Embryonic facial prominence (tissue), 1 donor: ENCODE measurements at regions not wholly inside any gene's neighbourhood (a gene's known extent, or its start where the extent isn't known, plus 50 kb on each side); places are given as distances from the start of the nearest gene placed in this dataset.

Experiments used
- DNase-seq: peaks from one replicate; pipeline ENCODE4 v3.0.0-alpha.2; 2016; ENCODE audit errors: extremely low spot score

- no peak for DNase-seq
Measured at GRCh38 chr2:196390243-196391148, 219.1 kb upstream of the STK17B start.

DNA sequence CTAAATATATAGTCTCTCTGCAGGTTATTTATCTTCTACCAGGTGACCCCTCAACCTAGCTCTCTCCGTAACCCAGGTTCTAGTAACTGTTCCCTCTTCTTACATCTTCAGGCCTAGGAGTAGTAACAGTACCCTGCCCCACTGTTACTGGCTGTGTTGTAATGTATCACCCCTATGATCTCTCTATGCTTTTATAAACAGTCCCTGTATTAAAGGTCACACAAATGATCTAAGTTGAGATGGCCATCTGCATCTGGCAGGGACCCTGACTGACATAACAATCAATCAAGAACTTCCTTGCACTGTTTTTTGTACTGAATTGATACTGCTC is 219.7 kb upstream of the STK17B start:
- no peak for DNase-seq

- no peak for DNase-seq
Measured at GRCh38 chr2:196399096-196399495, 227.7 kb upstream of the STK17B start.

DNA sequence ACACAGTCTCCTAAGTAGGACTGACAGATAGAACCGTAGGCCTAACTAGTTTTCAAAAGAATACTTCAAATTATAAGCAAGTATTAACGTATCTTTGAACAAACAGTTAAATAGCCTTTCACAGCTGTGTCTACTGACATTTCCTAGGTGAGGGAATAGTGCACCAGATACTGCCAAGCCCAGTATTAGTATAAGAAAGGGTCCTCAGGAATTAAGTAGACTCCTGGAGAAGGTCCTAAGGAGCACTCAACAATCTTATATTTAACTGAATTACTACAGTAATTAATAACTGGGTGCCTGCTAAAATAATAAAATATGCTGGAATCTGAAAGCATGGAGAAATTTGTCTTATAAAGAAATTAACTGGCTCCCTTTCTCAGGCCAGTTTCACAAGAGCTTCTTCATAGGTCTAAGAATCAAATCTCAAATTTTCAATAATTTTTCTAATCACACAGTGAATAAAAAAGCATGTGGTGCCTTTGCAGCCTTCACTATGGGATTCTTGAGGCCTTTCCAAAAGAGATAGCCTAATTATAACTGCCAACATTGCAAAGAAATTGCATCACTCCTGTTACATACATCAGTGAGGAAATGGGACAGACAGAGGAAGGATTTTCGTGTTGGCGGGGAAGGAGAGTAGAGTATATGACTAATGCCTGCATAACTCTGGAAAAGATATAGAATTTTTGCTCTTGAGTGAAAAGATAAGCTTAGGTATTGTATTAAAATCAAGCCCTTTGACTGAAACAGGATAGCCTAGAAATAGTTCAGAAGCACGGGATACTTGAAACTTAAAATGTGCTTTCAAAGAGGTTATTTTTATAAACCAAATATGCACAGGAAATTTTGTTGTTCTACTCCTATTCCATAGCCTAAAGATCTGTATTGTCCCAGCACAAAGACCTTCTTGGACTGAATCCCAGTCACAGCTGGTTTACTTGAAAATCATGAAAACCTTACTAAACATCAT is 228.6 kb upstream of the STK17B start:
- no peak for DNase-seq

GRCh38 chr2:196403471-196403870 is 232.1 kb upstream of the STK17B start:
- no peak for DNase-seq

GRCh38 chr2:196404276-196404675 is 232.9 kb upstream of the STK17B start:
- no peak for DNase-seq

GRCh38 chr2:196407675-196408264 is 231.7 kb upstream of the CCDC150 start:
- no peak for DNase-seq

DNA sequence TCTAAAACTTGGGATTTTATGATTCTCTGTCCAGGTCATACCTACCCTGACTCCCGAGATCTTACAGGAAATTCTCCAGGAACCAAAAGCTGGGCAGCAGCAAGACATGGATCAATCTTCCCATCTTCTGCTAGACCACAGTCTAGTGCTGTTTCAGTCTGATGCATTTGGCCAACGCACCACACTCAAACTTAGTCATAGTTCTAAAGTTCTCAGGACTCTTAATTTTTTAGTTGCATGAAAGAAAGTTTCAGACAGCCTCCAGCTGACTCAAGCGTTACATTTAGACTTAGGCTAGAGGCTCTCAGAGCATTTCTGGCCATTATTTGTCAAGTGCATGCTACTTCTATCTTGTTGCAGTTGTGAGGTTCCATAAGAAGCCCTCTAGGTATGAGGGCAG is 230.1 kb upstream of the CCDC150 start:
- no peak for DNase-seq

- no peak for DNase-seq
Measured at GRCh38 chr2:196410008-196410407, 229.5 kb upstream of the CCDC150 start.

- DNase-seq = no peak
Measured at GRCh38 chr2:196413821-196414274, 225.7 kb upstream of the CCDC150 start.

DNA sequence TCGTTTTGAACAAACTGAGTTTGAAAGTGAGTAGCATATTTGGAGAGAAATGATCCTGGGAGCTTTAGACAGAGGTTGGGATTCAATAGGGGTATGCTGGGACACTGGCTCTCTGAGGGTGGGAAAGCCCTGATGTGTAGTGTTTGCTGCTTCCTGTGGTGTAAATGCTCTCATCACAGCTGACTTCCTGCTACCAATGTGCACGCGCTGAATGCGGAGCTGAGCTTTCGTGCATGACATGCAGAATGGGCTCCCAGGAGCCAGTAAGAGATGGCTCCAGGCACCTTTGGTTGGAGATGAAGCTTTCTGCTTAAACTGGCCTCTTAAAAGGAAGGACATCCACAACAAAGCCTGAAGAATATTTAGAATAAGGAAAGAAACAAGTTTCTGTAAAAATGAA is 224.1 kb upstream of the CCDC150 start:
- no peak for DNase-seq

DNA sequence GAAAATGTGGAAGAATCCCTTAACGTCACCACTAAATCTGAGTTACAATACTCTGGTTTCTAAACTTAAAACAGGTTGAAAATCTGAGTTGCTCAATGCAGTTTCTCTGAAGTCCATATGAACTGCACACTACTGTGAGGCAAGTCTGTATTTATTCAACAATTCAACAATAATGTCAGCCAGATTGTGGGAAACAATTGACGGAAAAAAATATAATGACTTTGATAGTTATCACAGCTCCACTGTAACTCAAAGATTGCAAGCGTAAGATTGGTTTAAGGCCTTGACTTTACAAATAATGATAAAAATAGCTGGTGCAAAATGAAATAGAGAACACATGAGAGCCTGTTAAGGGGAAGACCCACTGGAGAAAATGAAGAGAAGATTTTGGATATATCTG is 219.4 kb upstream of the CCDC150 start:
- no peak for DNase-seq

DNA sequence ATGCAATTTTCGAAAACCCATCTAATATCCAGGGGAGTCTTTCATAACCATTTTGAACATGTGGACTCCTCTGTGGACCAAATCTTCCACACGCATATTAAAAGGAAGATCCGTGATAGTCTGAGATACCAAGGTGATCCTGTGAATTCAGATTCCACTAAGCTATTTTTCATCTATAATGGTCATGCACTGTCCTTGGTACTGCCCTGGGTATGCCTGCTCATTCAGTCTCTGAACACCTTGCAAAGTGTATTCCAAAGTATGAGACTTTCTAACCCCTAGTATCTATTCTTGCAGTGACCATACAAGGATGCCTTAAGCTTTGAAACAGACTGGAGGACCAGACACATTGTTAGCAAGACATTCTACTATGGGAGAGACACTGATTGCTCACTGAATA is 217.6 kb upstream of the CCDC150 start:
- no peak for DNase-seq

- no peak for DNase-seq
Measured at GRCh38 chr2:196422361-196422760, 217.2 kb upstream of the CCDC150 start.

DNA sequence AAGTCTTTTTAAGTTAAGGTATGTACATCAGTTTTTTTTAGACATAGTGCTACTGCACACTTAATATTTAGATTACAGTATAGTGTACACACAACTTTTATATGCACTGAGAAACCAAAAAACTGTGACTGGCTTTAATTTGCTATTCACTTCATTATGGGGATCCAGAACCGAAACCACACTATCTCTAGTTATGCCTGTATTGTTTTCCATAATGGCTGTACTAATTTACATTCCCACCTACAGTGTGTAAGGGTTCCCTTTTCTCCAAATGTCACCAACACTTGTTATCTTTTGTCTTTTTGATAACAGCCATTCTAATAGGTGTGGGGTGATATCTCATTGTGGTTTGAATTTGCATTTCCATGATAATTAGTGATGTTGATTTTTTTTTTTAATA is 213.4 kb upstream of the CCDC150 start:
- no peak for DNase-seq

GRCh38 chr2:196427986-196428634 is 211.4 kb upstream of the CCDC150 start:
- DNase-seq = no peak

- no peak for DNase-seq
Measured at GRCh38 chr2:196431076-196431475, 208.4 kb upstream of the CCDC150 start.

- DNase-seq = no peak
Measured at GRCh38 chr2:196431957-196432356, 207.6 kb upstream of the CCDC150 start.

GRCh38 chr2:196433116-196433515 is 206.4 kb upstream of the CCDC150 start:
- DNase-seq = no peak

DNA sequence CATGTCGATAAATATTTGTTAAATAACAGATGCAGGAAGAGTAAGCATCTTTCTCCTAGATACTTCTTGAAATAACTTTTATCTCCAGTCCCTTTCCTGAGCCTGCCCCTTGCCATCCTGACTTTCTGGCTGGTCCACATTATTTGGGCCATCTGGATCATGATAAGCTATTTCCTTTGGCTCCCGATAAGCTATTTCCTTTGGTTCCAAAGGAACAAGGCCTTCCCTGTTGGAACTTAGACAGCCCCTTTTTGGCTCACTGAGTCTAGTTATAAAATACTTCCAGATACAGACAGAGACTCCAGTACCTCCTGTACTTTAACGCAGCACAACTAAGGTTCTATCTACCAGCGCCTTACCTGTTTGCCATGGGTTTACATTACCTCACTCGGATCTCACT is 205.3 kb upstream of the CCDC150 start:
- no peak for DNase-seq

DNA sequence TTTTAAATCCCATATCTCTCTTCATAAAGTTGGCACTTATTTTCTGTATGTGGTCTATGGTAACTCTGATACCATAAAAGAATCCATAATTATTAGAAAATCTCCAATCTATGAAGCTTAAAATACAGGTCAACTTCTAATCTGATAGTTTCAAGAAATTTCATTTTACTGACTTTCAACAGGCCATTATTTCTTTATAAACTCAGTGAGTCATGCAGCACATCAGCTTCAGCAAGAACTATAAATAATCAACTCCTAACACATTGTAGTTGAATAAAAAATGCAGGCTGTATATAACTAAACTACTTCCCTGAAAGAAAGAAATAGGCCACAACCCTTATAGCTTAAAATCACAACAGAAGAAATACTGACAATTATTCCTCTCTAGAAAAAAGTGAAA is 204.3 kb upstream of the CCDC150 start:
- no peak for DNase-seq

DNA sequence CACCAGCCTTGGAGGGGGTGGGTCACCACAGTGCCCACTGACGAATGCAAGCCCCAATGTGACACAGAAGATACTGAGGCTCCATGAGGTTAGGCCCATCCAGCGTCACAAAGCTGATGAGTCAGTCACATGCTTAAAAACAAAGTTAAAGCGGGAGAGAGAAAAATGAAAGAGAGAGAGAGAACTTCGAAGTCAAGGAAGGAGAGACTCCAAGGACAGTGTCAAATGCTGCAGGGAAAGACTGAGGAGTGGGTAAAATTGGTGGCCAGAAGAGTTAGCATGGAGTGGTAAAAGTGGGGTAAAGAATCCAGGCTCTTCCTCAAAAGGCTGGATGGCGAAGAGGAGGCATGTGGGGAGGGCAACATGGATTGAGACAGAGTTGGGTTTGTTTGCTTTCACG is 201.9 kb upstream of the CCDC150 start:
- no peak for DNase-seq
